ENCODE measurements at regions not wholly inside any gene's neighbourhood (a gene's known extent, or its start where the extent isn't known, plus 50 kb on each side); places are given as distances from the start of the nearest gene placed in this dataset. TPM values are rescaled to one million over a fixed set of nuclear protein-coding genes. Genes with fewer than 3 reads are reported as not detected.

Small RNA genes lying in the stretch of these regions (small RNA-seq; reads per million reads assigned to genes)
- gene AC004004.1 (ENCODE audit: insufficient read depth) = not detected

All from H1 (cell line).